WTC11 (cell line): ENCODE measurements at regions not wholly inside any gene's neighbourhood (a gene's known extent, or its start where the extent isn't known, plus 50 kb on each side); places are given as distances from the start of the nearest gene placed in this dataset.

ENCODE experiments used
- ATAC-seq: fragments of 200-7000 bp; cut with Tn5 transposase; 2 replicates; pipeline ENCODE4 v1.10.0; 2021; ENCODE audit warnings: mild to moderate bottlenecking, moderate library complexity
- CTCF ChIA-PET: fragments of 300-600 bp; sonication (Branson Sonifier 250); formaldehyde crosslinking; loops from one replicate; lab custom pipeline; 2021; ENCODE audit warnings: antibody characterized with exemption; lab: Charles Lee
- POLR2A ChIA-PET: fragments of 350-600 bp; sonication (Branson Sonifier 250); formaldehyde crosslinking; loops from one replicate; lab custom pipeline; 2021; ENCODE audit warnings: antibody characterized with exemption; lab: Charles Lee
- DNase-seq: peaks from one replicate; pipeline ENCODE4 v3.0.0; 2021; ENCODE audit warnings: low spot score
- H3K27ac Mint-ChIP-seq: 2 replicates; pipeline ENCODE4 v1.8.0; 2021; ENCODE audit warnings: mixed read lengths
- H3K27me3 Mint-ChIP-seq: 2 replicates; pipeline ENCODE4 v1.8.0; 2021; ENCODE audit warnings: low read depth, mild to moderate bottlenecking, moderate library complexity, mixed read lengths
- H3K36me3 Mint-ChIP-seq: 2 replicates; pipeline ENCODE4 v1.8.0; 2021; ENCODE audit warnings: mixed read lengths
- H3K4me1 Mint-ChIP-seq: 2 replicates; pipeline ENCODE4 v1.8.0; 2022; ENCODE audit warnings: mixed read lengths
- H3K4me3 Mint-ChIP-seq: 2 replicates; pipeline ENCODE4 v1.8.0; 2021; ENCODE audit warnings: mild to moderate bottlenecking, moderate library complexity, mixed read lengths
- H3K9me3 Mint-ChIP-seq: 2 replicates; pipeline ENCODE4 v1.8.0; 2021; ENCODE audit warnings: mixed read lengths
- AR ChIP-seq: fragments of 250-450 bp; sonication (Bioruptor Pico); IDR thresholded peaks from 2 replicates; pipeline ENCODE4 v1.9.0; 2021; ENCODE audit warnings: mild to moderate bottlenecking
- E2F4 ChIP-seq: sonication (generic); formaldehyde crosslinking; IDR thresholded peaks from 2 replicates; pipeline ENCODE4 v1.8.1; 2022; ENCODE audit warnings: low read depth, mild to moderate bottlenecking, moderate library complexity, missing genetic modification reagents, borderline replicate concordance
- E2F5 ChIP-seq: sonication (generic); formaldehyde crosslinking; IDR thresholded peaks from 2 replicates; pipeline ENCODE4 v1.8.1; 2022; ENCODE audit warnings: mild to moderate bottlenecking, moderate library complexity, missing genetic modification reagents
- ESRRA ChIP-seq: sonication (generic); formaldehyde crosslinking; IDR thresholded peaks from 2 replicates; pipeline ENCODE4 v1.8.1; 2022; ENCODE audit warnings: mild to moderate bottlenecking, missing genetic modification reagents, borderline replicate concordance
- FOXJ3 ChIP-seq: sonication (generic); formaldehyde crosslinking; IDR thresholded peaks from 2 replicates; pipeline ENCODE4 v1.9.0; 2021; ENCODE audit warnings: missing genetic modification reagents, mild to moderate bottlenecking, borderline replicate concordance
- FOXK1 ChIP-seq: sonication (generic); formaldehyde crosslinking; IDR thresholded peaks from 2 replicates; pipeline ENCODE4 v1.8.0; 2022; ENCODE audit warnings: mild to moderate bottlenecking, moderate library complexity, missing genetic modification reagents
- GABPB1 ChIP-seq: sonication (generic); formaldehyde crosslinking; IDR thresholded peaks from 2 replicates; pipeline ENCODE4 v1.8.1; 2023; ENCODE audit warnings: mild to moderate bottlenecking, missing genetic modification reagents
- GTF2I ChIP-seq: fragments of 250-450 bp; sonication (Bioruptor Pico); conservative IDR thresholded peaks from 2 replicates; pipeline ENCODE4 v1.4.0; 2021; ENCODE audit warnings: mild to moderate bottlenecking
- HMGA2 ChIP-seq: fragments of 250-450 bp; sonication (Bioruptor Pico); IDR thresholded peaks from 2 replicates; pipeline ENCODE4 v1.4.0; 2021; ENCODE audit warnings: mild to moderate bottlenecking, moderate library complexity
- MAX ChIP-seq: sonication (generic); formaldehyde crosslinking; IDR thresholded peaks from 2 replicates; pipeline ENCODE4 v1.8.0; 2022; ENCODE audit warnings: mild to moderate bottlenecking, missing genetic modification reagents
- MXD4 ChIP-seq: fragments of 250-450 bp; sonication (Bioruptor Pico); IDR thresholded peaks from 2 replicates; pipeline ENCODE4 v1.8.0; 2021; ENCODE audit warnings: mild to moderate bottlenecking, moderate library complexity, borderline replicate concordance
- MYBL2 ChIP-seq: sonication (generic); formaldehyde crosslinking; IDR thresholded peaks from 2 replicates; pipeline ENCODE4 v1.8.1; 2023; ENCODE audit warnings: mild to moderate bottlenecking, moderate library complexity, missing genetic modification reagents
- NFATC4 ChIP-seq: fragments of 250-450 bp; sonication (Bioruptor Pico); IDR thresholded peaks from 2 replicates; pipeline ENCODE4 v1.9.0; 2021; ENCODE audit warnings: mild to moderate bottlenecking
- NR3C1 ChIP-seq: sonication (generic); formaldehyde crosslinking; conservative IDR thresholded peaks from 2 replicates; pipeline ENCODE4 v1.8.1; 2023; ENCODE audit warnings: low read depth, mild to moderate bottlenecking, missing genetic modification reagents
- RELA ChIP-seq: sonication (generic); formaldehyde crosslinking; IDR thresholded peaks from 2 replicates; pipeline ENCODE4 v1.8.1; 2022; ENCODE audit warnings: missing genetic modification reagents, mild to moderate bottlenecking, borderline replicate concordance
- TEAD4 ChIP-seq: sonication (generic); formaldehyde crosslinking; IDR thresholded peaks from 2 replicates; pipeline ENCODE4 v1.8.0; 2022; ENCODE audit warnings: mild to moderate bottlenecking, missing genetic modification reagents
- ZNF219 ChIP-seq: sonication (generic); formaldehyde crosslinking; IDR thresholded peaks from 2 replicates; pipeline ENCODE4 v1.8.0; 2023; ENCODE audit warnings: missing genetic modification reagents, mild to moderate bottlenecking, borderline replicate concordance
- ZNF396 ChIP-seq: fragments of 250-450 bp; sonication (Bioruptor Pico); IDR thresholded peaks from 2 replicates; pipeline ENCODE4 v1.8.0; 2021; ENCODE audit warnings: mild to moderate bottlenecking, moderate library complexity, borderline replicate concordance
- ZNF423 ChIP-seq: fragments of 250-450 bp; sonication (Bioruptor Pico); IDR thresholded peaks from 2 replicates; pipeline ENCODE4 v2.1.2; 2022; ENCODE audit warnings: mild to moderate bottlenecking, moderate library complexity
- ZNF425 ChIP-seq: fragments of 250-450 bp; sonication (Bioruptor Pico); conservative IDR thresholded peaks from 2 replicates; pipeline ENCODE4 v1.9.0; 2021; ENCODE audit warnings: mild to moderate bottlenecking
- ZNF512 ChIP-seq: sonication (generic); formaldehyde crosslinking; IDR thresholded peaks from 2 replicates; pipeline ENCODE4 v1.8.1; 2022; ENCODE audit warnings: missing genetic modification reagents, borderline replicate concordance

GRCh38 chr12:89157413-89157812 is 194.9 kb downstream of the DUSP6 start:
- no peak for TF ChIP-seq MXD4 (CRISPR knock-in tag)
- TF ChIP-seq GTF2I, result no peak
- TF ChIP-seq E2F5, result no peak
- no peak for TF ChIP-seq AR (CRISPR knock-in tag)
- no peak for TF ChIP-seq TEAD4 (CRISPR knock-in tag)
- TF ChIP-seq NFATC4 (CRISPR knock-in tag), result no peak
- TF ChIP-seq E2F4 (CRISPR knock-in tag), result no peak
- TF ChIP-seq ZNF396 (CRISPR knock-in tag), result no peak
- TF ChIP-seq ZNF423 (CRISPR knock-in tag), result no peak
- no peak for TF ChIP-seq MYBL2 (CRISPR knock-in tag)
- no peak for TF ChIP-seq NR3C1 (CRISPR knock-in tag)
- TF ChIP-seq GABPB1 (CRISPR knock-in tag), result no peak
- TF ChIP-seq ZNF512, result no peak
- no peak for TF ChIP-seq RELA (CRISPR knock-in tag)
- TF ChIP-seq, all 79 proteins: peak for 0
- POLR2A ChIA-PET, result no interaction called here
- DNase-seq (no peak), ATAC-seq (no peak)
- 0 out of 2 replicates have a peak, but pooled peaks cover 6% of the 10 kb centered on the region for H3K36me3 Mint-ChIP-seq
- peaks cover 18% of the 10 kb centered on the region for H3K27me3 Mint-ChIP-seq
- H3K27ac Mint-ChIP-seq, result no peak overlapping the region
- no peak overlapping the region for H3K4me3 Mint-ChIP-seq
- CTCF ChIA-PET, result interaction anchor here (0.9 kb wide), 1 partner anchor 140 kb away, joined by 3 read pairs; no protein-coding TSS in a partner anchor
- peaks cover 5% of the 10 kb centered on the region for H3K9me3 Mint-ChIP-seq
- H3K4me1 Mint-ChIP-seq, result peaks cover 18% of the 10 kb centered on the region

GRCh38 chr12:89156862-89157262 is 195.4 kb downstream of the DUSP6 start:
- ATAC-seq (no peak), DNase-seq (no peak)
- ChIA-PET POLR2A (interaction anchor here (0.6 kb wide), 1 partner anchor 154 kb away, joined by 3 read pairs; no protein-coding TSS in a partner anchor), CTCF (interaction anchor here (0.9 kb wide), 1 partner anchor 139 kb away, joined by 3 read pairs; no protein-coding TSS in a partner anchor)
- Mint-ChIP-seq H3K36me3 (0 out of 2 replicates have a peak, but pooled peaks cover 6% of the 10 kb centered on the region), H3K27ac (no peak overlapping the region), H3K4me3 (no peak overlapping the region), H3K27me3 (peaks cover 21% of the 10 kb centered on the region), H3K9me3 (peaks cover 5% of the 10 kb centered on the region), H3K4me1 (peaks cover 22% of the 10 kb centered on the region)
- TF ChIP-seq TEAD4 (CRISPR knock-in tag) (no peak), HMGA2 (CRISPR knock-in tag) (no peak), FOXJ3 (CRISPR knock-in tag) (no peak), E2F5 (no peak), FOXK1 (CRISPR knock-in tag) (no peak), AR (CRISPR knock-in tag) (no peak), ZNF425 (CRISPR knock-in tag) (no peak), ESRRA (CRISPR knock-in tag) (no peak), MAX (CRISPR knock-in tag) (no peak), ZNF219 (CRISPR knock-in tag) (no peak)
